22Rv1 (cell line): ENCODE measurements at regions not wholly inside any gene's neighbourhood (a gene's known extent, or its start where the extent isn't known, plus 50 kb on each side); places are given as distances from the start of the nearest gene placed in this dataset.

Experiments
- H3K27ac ChIP-seq: fragments of 450-650 bp; 2 replicates; pipeline ENCODE4 v1.5.1; 2017
- CTCF ChIP-seq: fragments of 450-650 bp; IDR thresholded peaks from 2 replicates; pipeline ENCODE4 v1.5.1; 2017; ENCODE audit warnings: mild to moderate bottlenecking
- ZFX ChIP-seq: fragments of 450-650 bp; IDR thresholded peaks from 2 replicates; pipeline ENCODE4 v1.6.1; 2017; ENCODE audit warnings: antibody characterized with exemption, borderline replicate concordance

DNA sequence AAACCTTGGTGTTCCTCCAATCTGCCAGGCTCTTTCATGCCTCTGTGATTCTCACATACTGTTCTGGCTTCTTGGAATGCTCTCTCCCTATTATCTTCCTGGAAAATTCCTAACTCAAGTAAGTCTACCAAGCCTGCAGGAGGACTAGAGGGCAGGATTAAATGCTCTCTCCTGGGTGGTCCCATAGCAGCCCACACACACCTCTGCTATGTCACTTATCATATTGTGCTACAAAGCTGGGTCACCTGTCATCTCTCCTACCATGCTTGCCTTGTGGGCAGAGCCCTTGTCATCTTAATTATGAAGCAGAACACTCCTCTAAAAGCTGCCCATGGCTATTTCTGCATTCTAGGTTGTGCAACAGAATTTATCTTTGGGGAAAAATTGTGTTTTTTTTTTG, 344.5 kb upstream of the NOCT start:
- H3K27ac ChIP-seq: no peak overlapping the region
- TF ChIP-seq ZFX: no peak

DNA sequence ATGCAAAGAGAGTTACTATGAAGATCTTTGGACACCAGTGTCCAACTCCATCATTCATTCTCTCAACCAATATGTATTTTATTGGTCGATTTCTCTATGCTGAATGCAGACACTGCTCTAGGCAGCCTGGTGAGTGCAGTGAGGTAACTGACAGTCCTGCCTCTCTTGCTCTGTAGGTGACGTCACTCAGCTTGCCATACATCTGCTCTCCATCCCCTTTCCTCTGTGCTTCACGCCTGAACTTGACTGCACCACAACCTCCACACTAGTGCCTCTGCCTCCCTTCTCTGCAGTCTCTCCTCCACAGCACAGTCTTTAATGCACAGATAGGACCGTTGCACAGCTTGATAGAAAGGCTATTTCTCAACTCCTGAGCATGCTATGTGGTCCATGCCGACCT, 344.9 kb upstream of the NOCT start:
- H3K27ac ChIP-seq: no peak overlapping the region
- TF ChIP-seq ZFX (no peak), CTCF (no peak)

GRCh38 chr4:138669479-138670315, 345.9 kb upstream of the NOCT start:
- no peak overlapping the region for H3K27ac ChIP-seq

GRCh38 chr4:138668309-138668708, 347.3 kb upstream of the NOCT start:
- H3K27ac ChIP-seq: no peak overlapping the region
- no peak for TF ChIP-seq CTCF
- TF ChIP-seq ZFX: no peak

More at GRCh38 chr4:138669479-138670315, 345.9 kb upstream of the NOCT start:
- TF ChIP-seq ZFX: no peak
- TF ChIP-seq CTCF: no peak

DNA sequence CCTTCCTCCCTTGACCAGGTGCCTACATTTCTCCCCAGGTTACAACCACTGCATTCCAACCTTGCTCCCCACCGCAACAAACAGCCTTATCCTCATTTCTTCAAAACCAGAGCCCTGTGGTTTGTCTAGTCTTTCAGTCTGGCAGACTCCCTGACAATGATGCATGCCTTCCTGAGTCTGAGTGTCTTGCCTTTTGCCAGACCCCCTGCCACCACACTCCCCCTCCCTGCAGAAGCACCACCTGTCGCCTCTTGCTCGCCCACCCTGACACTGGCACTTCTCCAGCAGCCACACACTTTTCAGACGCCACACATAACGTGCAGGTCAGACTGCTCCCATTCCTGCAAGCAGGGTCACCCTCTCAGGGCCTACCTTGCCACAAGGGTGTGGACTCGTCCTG, 349.2 kb upstream of the NOCT start:
- TF ChIP-seq CTCF (no peak), ZFX (no peak)

DNA sequence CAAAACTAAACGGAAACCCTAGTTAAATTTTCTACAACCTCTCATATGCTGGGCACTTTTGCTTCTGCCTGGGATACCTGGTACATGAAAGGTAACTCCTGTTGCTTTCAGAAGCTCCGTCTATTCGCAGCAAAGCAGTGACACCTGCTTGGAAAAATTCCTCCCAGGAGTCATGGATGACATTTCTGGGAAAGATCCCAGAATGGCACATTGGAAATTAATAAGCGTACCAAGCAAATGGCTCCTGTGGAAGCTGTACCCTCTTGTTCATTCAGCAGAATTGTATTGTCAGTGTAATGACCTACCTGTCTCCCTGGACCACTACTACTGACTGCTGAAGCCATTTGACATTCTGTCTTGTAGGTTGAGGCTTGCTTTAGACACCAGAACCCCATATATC, 349.7 kb upstream of the NOCT start:
- TF ChIP-seq CTCF: no peak
- TF ChIP-seq ZFX: no peak

More for the DNA sequence above, 349.2 kb upstream of the NOCT start:
- no peak overlapping the region for H3K27ac ChIP-seq

DNA sequence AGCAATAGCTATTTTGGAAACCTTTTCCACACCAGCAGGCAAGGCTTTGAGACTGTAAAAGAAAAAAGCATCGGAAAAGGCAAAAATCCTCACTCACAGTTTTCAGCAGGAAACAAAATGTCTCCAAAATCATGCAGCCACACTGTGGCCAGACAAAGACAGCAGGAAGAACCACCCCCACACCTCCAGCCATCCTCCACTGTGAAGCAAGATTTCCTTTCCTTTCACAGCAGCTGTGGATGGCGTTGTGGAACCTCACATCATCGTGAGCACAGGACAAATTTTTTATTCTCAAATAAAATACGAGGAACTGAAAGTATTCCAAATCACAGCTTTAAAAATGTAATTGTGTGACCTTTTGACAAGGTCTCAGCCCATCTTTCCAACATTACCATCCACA, 351.7 kb upstream of the NOCT start:
- TF ChIP-seq CTCF (no peak), ZFX (no peak)
- H3K27ac ChIP-seq: no peak overlapping the region

More for the DNA sequence above, 349.7 kb upstream of the NOCT start:
- no peak overlapping the region for H3K27ac ChIP-seq
